Stomach (tissue), 8 donors: ENCODE measurements at regions not wholly inside any gene's neighbourhood (a gene's known extent, or its start where the extent isn't known, plus 50 kb on each side); places are given as distances from the start of the nearest gene placed in this dataset.
"Not testable (repeated sequence)": the region's sequence is repeated elsewhere in the genome, so short reads cannot be mapped to it uniquely, and the experiment has no call there.

Experiments used
- DNase-seq, 2 donors: peaks; one replicate each; pipeline versions ENCODE4 v3.0.0 to v3.0.0-alpha.2; 2013 to 2019
- H3K27ac ChIP-seq, 5 donors: fragments of 200-600 bp in 4 of 5; sonication (generic) in 4 of 5; one replicate each; pipeline ENCODE4 v1.5.1; 2013 to 2019; ENCODE audit warnings: mild to moderate bottlenecking in 1 of 5, moderate library complexity in 1 of 5
- H3K27me3 ChIP-seq, 3 donors: fragments of 200-600 bp; sonication (generic); one replicate each; pipeline ENCODE4 v1.5.1; 2017 to 2019; ENCODE audit warnings: mixed run types in 1 of 3
- H3K36me3 ChIP-seq, 4 donors: fragments of 200-600 bp; sonication (generic); 1 replicate in 3 of 4; 2 replicates in 1 of 4; pipeline ENCODE4 v1.5.1; 2016 to 2019
- H3K4me1 ChIP-seq, 4 donors: fragments of 200-600 bp; sonication (generic); one replicate each; pipeline ENCODE4 v1.5.1; 2016 to 2019
- H3K4me3 ChIP-seq, 4 donors: fragments of 200-600 bp; sonication (generic) in 3 of 4; one replicate each; pipeline ENCODE4 v1.5.1; 2016 to 2019; ENCODE audit warnings: mild to moderate bottlenecking in 1 of 4
- H3K9me3 ChIP-seq, 4 donors: fragments of 200-600 bp; sonication (generic); one replicate each; pipeline ENCODE4 v1.5.1; 2016 to 2019
- CTCF ChIP-seq, 7 experiments: fragments of 450-650 bp in 4 of 7; fragments of 200-600 bp in 3 of 7; sonication (generic) in 3 of 7; IDR thresholded peaks; one replicate each; pipeline ENCODE4 v1.5.1; 2016 to 2019; ENCODE audit warnings: antibody characterized with exemption in 7 of 7, control low read depth in 2 of 7, mild to moderate bottlenecking in 1 of 7
- EP300 ChIP-seq: sonication (generic); formaldehyde crosslinking; IDR thresholded peaks from one replicate; pipeline ENCODE4 v1.6.1; 2017; ENCODE audit warnings: antibody characterized with exemption
- POLR2A ChIP-seq, 4 donors: fragments of 450-650 bp; IDR thresholded peaks; one replicate each; pipeline ENCODE4 v1.6.1; 2016; ENCODE audit warnings: antibody characterized with exemption in 4 of 4, control low read depth in 2 of 4, mild to moderate bottlenecking in 1 of 4, moderate library complexity in 1 of 4
- POLR2AphosphoS5 ChIP-seq, 3 donors: sonication (generic); formaldehyde crosslinking; IDR thresholded peaks; one replicate each; pipeline ENCODE4 v1.6.1; 2016; ENCODE audit warnings: antibody characterized with exemption in 3 of 3
- WGBS, 5 donors: extraction: QIAGEN DNeasy Blood & Tissue Kit in 3 of 5; methylation state at CpG; one replicate each; pipeline versions ENCODE4 v1.1.5 to v1.1.7; 2013 to 2018; 5-methylcytosine and 5-hydroxymethylcytosine counted together
- intact Hi-C: fragments of 100-400 bp; cut with DNase I; formaldehyde crosslinking; loops from one replicate; pipeline ENCODE4 v1.15.1; 2023; ENCODE audit warnings: low total_unique reads
- donor health status: healthy with polysubstance abuse.
- donor health status: Bipolar disorder and iron deficiency.
- donor health status: healthy.

GRCh38 chr3:159674583-159674982 lies 314.1 kb upstream of the IL12A start:
- Histone ChIP-seq H3K9me3 (no peaks in the 10 kb centered on the region), H3K4me1 (peaks cover 0 to 4% (median under 1%) of the 10 kb centered on the region in 4 donors), H3K27me3 (no peaks in the 10 kb centered on the region), H3K27ac (no peak overlapping the region), H3K36me3 (no peaks in the 10 kb centered on the region), H3K4me3 (no peak overlapping the region)
- intact Hi-C loops, result no loop called here
- WGBS, 5 donors, result 85 to 94% (median 90%) methylated on average over 2 of the region's 2 CpGs
- TF ChIP-seq POLR2A (IDR thresholded peaks at IDR 0.05) (no peak), POLR2AphosphoS5 (IDR thresholded peaks at IDR 0.05) (no peak), CTCF (IDR thresholded peaks at IDR 0.05) (no peak), EP300 (no peak)
- no peak for DNase-seq

GRCh38 chr3:159675285-159675684 lies 313.4 kb upstream of the IL12A start:
- no peaks in the 10 kb centered on the region for H3K27me3 ChIP-seq
- 91 to 94% (median 91%) methylated on average over 4 of the region's 4 CpGs for WGBS, 5 donors

GRCh38 chr3:159679900-159680299 lies 308.7 kb upstream of the IL12A start:
- Histone ChIP-seq H3K4me3 (no peak overlapping the region), H3K4me1 (no peaks in the 10 kb centered on the region), H3K36me3 (no peaks in the 10 kb centered on the region), H3K27me3 (no peaks in the 10 kb centered on the region), H3K27ac (no peak overlapping the region), H3K9me3 (no peaks in the 10 kb centered on the region)
- DNase-seq, result no peak
- intact Hi-C loops, result no loop called here
- TF ChIP-seq EP300 (no peak), POLR2AphosphoS5 (IDR thresholded peaks at IDR 0.05) (no peak), POLR2A (IDR thresholded peaks at IDR 0.05) (no peak), CTCF (IDR thresholded peaks at IDR 0.05) (no peak)
- WGBS, 5 donors, result 81 to 85% (median 83%) methylated on average over 11 of the region's 11 CpGs

More at GRCh38 chr3:159675285-159675684, 313.4 kb upstream of the IL12A start:
- intact Hi-C loops, result no loop called here
- H3K4me1 ChIP-seq, result no peaks in the 10 kb centered on the region
- H3K9me3 ChIP-seq, result no peaks in the 10 kb centered on the region
- no peak overlapping the region for H3K27ac ChIP-seq
- no peaks in the 10 kb centered on the region for H3K36me3 ChIP-seq
- no peak for DNase-seq
- TF ChIP-seq CTCF (IDR thresholded peaks at IDR 0.05), result no peak
- TF ChIP-seq EP300, result no peak
- TF ChIP-seq POLR2AphosphoS5 (IDR thresholded peaks at IDR 0.05), result no peak
- no peak for TF ChIP-seq POLR2A (IDR thresholded peaks at IDR 0.05)
- H3K4me3 ChIP-seq, result no peak overlapping the region

GRCh38 chr3:159681717-159682116 lies 306.9 kb upstream of the IL12A start:
- WGBS, 5 donors, result 27 to 50% (median 39%) methylated on average over 5 of the region's 5 CpGs
- H3K9me3 ChIP-seq, H3K36me3 ChIP-seq, H3K27ac ChIP-seq, DNase-seq, H3K4me3 ChIP-seq, intact Hi-C loops, H3K4me1 ChIP-seq, H3K27me3 ChIP-seq: not testable (repeated sequence)

- TF ChIP-seq CTCF (IDR thresholded peaks at IDR 0.05) (no peak), POLR2AphosphoS5 (IDR thresholded peaks at IDR 0.05) (no peak), EP300 (no peak), POLR2A (IDR thresholded peaks at IDR 0.05) (no peak)
- H3K4me1 ChIP-seq, result no peaks in the 10 kb centered on the region
- no peak for DNase-seq
- no peak overlapping the region for H3K27ac ChIP-seq
- intact Hi-C loops, result no loop called here
- no peaks in the 10 kb centered on the region for H3K27me3 ChIP-seq
- H3K4me3 ChIP-seq, result no peak overlapping the region
- no peaks in the 10 kb centered on the region for H3K9me3 ChIP-seq
- no peaks in the 10 kb centered on the region for H3K36me3 ChIP-seq
Measured at GRCh38 chr3:159685801-159686200, 302.8 kb upstream of the IL12A start.
